GM21381 (cell line): ENCODE measurements at regions not wholly inside any gene's neighbourhood (a gene's known extent, or its start where the extent isn't known, plus 50 kb on each side); places are given as distances from the start of the nearest gene placed in this dataset.
"Not testable (repeated sequence)": the region's sequence is repeated elsewhere in the genome, so short reads cannot be mapped to it uniquely, and the experiment has no call there.

Source experiments
- ATAC-seq: cut with Tn5 transposase; IDR thresholded peaks from one replicate; pipeline ENCODE4 v1.9.1; 2021; ENCODE audit warnings: mild to moderate bottlenecking, moderate library complexity; ENCODE audit not compliant: unreplicated experiment

- no peak for ATAC-seq
Measured at GRCh38 chr14:105853089-105853906, 326.9 kb downstream of the TMEM121 start.

DNA sequence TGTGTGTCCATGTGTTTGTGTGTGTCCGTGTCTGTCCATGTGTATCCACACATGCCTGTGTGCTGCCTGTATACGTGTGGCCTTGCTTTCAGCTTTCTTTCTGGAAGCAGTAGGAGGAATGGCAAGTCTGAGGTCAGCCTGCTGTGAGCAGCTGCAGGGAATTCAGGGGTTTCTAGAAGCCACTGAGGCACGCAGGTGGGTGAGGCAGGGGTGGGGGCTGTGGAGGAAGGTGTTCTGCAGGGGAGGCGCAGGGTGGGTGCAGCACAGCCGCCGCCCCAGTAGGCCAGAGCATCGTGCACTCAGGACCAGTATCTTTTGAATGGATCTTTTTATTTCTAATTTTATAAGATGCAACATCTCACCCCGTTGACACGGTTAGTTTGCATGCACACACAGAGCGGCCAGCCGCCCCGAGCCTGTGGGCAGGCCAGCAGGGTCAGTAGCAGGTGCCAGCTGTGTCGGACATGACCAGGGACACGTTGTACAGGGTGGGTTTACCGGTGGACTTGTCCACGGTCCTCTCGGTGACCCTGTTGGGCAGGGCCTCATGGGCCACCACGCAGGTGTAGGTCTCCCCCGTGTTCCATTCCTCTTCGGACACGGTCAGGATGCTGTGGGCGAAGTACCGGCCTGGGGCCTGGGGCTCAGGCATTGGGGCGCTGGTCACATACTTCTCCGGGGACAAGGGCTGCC lies 327.7 kb downstream of the TMEM121 start:
- no peak for ATAC-seq

GRCh38 chr14:105854600-105855245 lies 328.3 kb downstream of the TMEM121 start:
- ATAC-seq, result no peak

DNA sequence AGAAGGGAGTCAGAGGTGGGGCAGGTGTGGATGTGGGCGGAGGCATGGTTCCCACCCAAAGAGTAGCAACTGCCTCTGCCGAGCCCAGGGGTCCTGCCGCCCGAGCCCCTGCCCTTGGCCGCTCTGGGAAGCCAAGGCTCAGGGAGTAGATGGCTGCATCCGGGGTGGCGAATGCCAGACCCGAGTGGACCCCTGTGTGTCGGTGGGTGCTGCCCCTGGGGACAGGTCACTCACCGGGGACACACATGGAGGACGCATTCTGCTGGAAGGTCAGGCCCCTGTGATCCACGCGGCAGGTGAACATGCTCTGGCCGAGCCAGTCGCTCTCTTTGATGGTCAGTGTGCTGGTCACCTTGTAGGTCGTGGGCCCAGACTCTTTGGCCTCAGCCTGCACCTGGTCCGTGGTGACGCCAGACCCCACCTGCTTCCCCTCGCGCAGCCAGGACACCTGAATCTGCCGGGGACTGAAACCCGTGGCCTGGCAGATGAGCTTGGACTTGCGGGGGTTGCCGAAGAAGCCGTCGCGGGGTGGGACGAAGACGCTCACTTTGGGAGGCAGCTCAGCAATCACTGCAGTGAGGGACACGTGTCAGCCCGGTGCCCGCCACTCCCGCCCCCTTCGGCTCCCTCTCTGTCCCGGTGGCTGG lies 329.0 kb downstream of the TMEM121 start:
- no peak for ATAC-seq

DNA sequence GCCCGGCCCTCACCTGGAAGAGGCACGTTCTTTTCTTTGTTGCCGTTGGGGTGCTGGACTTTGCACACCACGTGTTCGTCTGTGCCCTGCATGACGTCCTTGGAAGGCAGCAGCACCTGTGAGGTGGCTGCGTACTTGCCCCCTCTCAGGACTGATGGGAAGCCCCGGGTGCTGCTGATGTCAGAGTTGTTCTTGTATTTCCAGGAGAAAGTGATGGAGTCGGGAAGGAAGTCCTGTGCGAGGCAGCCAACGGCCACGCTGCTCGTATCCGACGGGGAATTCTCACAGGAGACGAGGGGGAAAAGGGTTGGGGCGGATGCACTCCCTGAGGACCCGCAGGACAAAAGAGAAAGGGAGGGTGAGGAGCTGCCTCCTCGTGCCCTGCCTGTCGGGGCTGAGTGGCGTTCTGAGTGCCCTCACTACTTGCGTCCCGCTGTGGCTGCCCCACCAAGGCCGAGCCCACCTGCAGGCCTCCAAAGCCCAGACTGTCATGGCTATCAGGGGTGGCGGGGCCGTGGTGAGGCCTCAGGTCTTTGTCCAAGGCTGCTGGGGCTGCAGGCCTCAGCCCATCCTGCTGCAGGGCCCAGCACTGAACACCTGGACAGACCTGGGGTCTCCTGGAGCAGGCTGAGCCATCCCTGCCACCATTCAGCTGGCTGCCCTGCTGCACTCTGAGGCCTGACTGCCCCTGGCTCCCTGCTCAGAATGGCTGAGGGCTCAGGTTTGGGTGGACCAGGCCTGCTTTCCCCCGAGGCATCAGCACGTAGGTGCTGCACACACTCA lies 329.7 kb downstream of the TMEM121 start:
- ATAC-seq, result no peak

DNA sequence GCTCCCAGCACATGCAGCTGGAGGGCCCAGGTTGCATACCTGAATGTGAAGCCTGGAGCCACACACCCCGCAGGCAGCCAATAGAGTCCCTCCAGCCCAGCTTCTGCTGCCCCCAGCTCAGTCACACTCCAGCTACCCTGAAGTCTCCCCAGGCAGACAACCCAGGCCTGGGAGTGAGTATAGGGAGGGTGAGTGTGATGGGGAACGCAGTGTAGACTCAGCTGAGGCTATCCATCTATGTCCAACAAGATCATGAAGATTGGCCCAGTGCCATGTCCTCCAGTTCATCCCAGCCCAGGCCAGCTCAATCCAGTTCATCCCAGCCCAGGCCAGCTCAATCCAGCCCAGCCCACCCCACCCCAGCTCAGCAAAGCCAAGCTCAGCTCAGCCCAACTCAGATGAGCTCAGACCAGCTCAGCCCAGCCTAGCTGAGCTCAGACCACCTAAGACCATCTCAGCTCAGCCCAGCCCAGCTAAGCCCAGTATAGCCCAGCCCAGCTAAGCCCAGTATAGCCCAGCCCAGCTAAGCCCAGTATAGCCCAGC lies 330.4 kb downstream of the TMEM121 start:
- no peak for ATAC-seq

DNA sequence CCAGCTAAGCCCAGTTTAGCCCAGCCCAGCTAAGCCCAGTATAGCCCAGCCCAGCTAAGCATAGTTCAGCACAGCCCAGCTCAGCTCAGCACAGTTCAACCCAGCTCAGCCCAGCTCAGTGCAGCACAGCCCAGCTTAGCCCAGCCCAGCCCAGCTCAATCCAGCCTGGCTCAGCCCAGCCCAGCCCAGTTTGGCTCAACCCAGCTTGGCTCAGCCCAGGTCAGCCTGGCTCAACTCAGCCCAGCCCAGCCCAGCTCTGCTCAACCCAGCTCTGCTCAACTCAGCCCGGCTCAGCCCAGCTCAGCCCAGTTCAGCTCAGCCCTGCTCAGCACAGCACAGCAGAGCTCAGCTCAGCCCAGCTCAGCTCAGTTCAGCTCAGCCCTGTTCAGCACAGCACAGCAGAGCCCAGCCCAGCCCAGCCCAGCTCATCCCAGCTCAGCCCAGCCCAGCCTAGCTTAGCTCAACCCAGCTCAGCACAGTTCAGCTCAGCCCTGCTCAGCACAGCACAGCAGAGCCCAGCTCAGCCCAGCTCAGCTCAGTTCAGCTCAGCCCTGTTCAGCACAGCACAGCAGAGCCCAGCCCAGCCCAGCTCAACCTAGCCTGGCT lies 330.9 kb downstream of the TMEM121 start:
- ATAC-seq, result no peak

DNA sequence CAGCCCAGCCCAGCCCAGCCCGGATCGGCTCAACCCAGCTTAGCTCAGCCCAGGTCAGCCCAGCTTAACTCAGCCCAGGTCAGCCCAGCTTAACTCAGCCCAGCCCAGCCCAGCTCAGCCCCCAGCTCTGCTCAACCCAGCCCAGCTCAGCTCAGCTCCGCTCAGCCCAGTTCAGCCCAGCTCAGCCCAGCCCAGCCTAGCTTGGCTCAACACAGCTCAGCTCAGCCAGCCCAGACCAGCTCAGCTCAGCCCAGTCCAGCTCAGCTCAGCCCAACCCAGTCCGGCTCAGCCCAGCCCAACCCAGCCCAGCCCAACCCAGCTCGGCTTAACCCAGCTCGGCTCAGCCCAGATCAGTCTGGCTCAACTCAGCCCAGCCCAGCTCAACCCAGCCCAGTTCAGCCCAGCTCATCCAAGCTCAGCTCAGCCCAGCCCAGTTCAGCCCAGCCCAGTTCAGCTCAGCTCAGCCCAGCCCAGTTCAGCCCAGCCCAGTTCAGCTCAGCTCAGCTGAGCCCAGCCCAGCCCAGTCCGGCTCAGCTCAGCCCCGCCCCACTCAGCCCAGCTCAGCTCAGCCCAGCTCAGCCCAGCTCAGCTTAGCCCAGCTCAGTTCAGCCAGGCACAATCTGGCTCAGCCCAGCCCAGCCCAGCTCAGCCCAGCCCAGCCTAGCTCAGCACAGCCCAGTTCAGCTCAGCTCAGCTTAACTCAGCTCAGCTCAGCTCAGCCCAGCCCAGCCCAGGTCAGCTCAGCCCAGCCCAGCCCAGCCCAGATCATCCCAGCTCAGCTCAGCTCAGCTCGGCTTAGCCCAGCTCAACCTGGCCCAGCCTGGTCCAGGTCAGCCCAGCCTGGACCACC lies 331.7 kb downstream of the TMEM121 start:
- no peak for ATAC-seq

DNA sequence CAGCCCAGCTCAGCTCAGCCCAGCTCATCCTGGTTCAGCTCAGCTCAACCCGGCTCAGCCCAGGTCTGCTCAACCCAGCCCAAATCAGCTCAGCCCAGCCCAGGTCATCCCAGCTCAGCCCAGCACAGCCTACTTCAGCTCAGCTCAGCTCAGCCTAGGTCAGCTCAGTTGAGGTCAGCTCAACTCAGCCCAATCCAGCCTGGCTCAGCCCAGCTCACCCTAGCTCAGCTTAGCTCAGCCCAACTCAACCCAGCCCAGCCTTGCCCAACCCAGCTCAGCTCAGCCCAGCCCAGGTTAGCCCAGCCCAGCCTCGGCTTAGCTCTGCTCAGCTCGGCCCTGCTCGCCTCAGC lies 332.3 kb downstream of the TMEM121 start:
- no peak for ATAC-seq

DNA sequence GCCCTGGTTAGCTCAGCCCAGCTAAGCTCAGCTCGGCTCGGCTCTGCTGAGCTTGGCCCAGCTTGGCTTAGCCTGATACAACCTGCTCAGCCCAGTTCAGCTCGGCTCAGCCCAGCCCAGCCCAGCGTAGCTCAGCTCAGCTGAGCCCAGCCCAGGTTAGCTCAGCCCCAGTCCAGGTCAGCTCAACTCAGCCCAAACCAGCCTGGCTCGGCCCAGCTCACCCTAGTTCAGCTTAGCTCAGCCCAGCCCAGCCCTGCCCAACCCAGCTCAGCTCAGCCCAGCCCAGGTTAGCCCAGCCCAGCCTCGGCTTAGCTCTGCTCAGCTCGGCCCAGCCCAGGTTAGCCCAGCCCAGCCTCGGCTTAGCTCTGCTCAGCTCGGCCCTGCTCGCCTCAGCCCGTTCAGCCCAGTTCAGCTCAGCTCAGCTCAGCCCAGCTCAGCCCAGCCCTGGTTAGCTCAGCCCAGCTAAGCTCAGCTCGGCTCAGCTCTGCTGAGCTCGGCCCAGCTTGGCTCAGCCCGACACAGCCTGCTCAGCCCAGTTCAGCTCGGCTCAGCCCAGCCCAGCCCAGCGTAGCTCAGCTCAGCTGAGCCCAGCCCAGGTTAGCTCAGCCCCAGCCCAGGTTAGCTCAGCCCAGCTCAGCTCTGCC lies 332.8 kb downstream of the TMEM121 start:
- not testable (repeated sequence) for ATAC-seq

GRCh38 chr14:105859717-105860614 lies 333.6 kb downstream of the TMEM121 start:
- ATAC-seq, result no peak

DNA sequence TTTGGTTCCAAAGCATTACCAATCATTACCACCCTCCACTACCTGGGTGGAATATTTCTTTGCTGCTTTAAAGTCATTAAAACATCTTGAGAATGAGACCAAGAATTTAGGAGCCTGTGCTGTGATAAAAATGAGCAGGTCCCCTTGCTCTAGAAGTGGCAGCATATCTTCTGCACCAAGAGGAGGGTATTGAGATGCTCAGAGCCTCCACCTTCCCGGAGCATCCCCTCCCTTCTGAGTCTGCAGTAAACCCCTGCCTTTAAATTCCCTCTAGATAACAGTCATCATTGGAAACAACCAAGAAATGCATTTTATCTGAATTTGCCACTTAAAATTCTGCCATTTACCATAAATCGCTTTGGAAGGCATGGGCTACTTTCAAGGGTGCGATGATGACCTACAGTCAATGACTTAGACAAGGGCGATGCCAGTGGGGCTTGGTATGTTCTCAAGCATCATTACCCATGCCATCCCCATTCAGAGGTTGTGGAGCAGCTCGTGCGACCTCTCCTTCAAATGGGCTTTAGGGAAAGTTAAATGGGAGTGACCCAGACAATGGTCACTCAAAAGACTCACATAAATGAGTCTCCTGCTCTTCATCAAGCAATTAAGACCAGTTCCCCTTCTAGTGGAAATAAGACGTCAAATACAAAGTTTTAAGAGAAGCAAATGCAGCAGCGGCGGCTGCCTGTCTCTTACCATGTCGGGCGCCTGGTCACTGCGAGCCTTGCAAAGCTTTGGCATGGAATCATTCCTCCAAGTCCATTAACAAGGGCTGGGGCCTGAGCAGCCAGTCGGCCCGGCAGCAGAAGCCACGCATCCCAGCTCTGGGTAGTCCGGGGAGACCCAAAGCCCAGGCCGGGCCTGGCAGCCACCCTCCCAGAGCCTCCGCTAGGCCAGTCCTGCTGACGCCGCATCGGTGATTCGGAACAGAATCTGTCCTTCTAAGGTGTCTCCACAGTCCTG lies 334.5 kb downstream of the TMEM121 start:
- no peak for ATAC-seq

DNA sequence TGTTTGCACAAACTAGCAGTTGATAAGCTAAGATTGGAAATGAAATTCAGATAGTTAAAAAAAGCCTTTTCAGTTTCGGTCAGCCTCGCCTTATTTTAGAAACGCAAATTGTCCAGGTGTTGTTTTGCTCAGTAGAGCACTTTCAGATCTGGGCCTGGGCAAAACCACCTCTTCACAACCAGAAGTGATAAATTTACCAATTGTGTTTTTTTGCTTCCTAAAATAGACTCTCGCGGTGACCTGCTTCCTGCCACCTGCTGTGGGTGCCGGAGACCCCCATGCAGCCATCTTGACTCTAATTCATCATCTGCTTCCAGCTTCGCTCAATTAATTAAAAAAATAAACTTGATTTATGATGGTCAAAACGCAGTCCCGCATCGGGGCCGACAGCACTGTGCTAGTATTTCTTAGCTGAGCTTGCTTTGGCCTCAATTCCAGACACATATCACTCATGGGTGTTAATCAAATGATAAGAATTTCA lies 335.6 kb downstream of the TMEM121 start:
- peak; percentile 50 for ATAC-seq

DNA sequence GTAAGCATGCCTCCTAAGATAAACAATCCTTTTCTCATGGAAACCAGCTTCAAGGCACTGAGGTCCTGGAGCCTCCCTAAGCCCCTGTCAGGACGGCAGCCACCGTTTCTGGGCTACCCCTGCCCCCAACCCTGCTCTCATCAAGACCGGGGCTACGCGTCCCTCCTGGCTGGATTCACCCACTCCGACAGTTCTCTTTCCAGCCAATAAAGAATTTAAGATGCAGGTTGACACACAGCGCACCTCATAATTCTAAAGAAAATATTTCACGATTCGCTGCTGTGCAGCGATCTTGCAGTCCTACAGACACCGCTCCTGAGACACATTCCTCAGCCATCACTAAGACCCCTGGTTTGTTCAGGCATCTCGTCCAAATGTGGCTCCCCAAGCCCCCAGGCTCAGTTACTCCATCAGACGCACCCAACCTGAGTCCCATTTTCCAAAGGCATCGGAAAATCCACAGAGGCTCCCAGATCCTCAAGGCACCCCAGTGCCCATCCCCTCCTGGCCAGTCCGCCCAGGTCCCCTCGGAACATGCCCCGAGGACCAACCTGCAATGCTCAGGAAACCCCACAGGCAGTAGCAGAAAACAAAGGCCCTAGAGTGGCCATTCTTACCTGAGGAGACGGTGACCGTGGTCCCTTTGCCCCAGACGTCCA lies 336.3 kb downstream of the TMEM121 start:
- ATAC-seq, result no peak

DNA sequence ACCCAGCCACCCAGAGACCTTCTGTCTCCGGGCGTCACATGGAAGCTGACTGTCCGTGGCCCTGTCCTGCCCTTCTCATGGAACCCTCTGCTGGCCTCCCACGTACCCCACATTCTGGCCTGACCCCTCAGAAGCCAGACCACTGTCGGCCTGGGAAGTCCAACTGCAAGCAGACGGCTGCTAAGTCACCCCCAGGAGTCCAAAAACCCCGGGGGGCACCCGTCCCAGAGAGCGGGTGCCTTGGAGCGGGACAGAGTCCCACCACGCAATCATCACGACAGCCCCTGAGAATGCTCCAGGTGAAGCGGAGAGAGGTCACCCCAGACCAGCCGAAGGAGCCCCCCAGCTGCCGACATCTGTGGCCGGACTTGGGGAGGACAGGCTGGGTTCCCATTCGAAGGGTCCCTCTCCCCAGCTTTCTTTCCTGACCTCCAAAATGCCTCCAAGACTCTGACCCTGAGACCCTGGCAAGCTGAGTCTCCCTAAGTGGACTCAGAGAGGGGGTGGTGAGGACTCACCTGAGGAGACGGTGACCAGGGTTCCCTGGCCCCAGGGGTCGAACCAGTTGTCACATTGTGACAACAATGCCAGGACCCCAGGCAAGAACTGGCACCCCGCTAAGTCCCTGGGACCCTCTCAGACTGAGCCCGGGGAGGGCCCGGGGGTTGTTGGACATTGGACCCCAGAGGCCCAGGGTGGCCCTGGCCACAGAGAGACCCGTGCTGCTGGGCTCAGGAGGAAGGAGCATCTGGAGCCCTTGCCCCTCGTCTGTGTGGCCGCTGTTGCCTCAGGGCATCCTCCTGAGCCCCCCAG lies 337.1 kb downstream of the TMEM121 start:
- ATAC-seq, result no peak
